Erythroblast (primary cell): ENCODE measurements at regions not wholly inside any gene's neighbourhood (a gene's known extent, or its start where the extent isn't known, plus 50 kb on each side); places are given as distances from the start of the nearest gene placed in this dataset.

Experiments used
- GATA1 ChIP-seq: IDR thresholded peaks from 2 replicates; pipeline ENCODE4 v1.6.1; 2011; ENCODE audit warnings: low read depth, mild to moderate bottlenecking, control low read depth, low read length, moderate library complexity
- POLR2A ChIP-seq: IDR thresholded peaks from 2 replicates; pipeline ENCODE4 v1.6.1; 2011; ENCODE audit warnings: mild to moderate bottlenecking, low read length

DNA sequence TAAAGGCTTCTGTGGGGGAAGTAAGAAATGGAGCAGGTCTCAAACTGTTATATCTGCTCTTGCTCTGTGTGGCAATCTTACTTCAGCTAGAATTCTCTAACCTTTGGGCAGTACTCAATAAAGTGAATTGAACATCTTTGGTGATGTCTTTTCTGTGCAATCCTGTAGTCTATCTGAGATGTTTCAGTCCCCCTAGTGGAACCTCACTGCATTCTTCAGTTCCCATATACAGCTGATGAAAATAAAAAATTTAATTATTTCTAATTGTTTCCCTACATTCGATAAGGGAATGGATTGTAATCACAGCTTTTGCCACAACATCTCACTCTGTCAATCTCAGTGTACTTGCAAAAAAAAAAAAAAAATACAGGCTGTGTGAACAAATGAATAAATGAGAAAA is 522.6 kb downstream of the DNAJB9 start:
- TF ChIP-seq POLR2A (no peak), GATA1 (no peak)
